Testis (tissue), 2 donors: ENCODE measurements at regions not wholly inside any gene's neighbourhood (a gene's known extent, or its start where the extent isn't known, plus 50 kb on each side); places are given as distances from the start of the nearest gene placed in this dataset.

ENCODE experiments used
- DNase-seq: peaks from one replicate; pipeline ENCODE4 v3.0.0-alpha.2; 2019
- H3K27ac ChIP-seq, 2 donors: fragments of 200-600 bp; sonication (generic); one replicate each; pipeline ENCODE4 v1.5.1; 2019
- H3K27me3 ChIP-seq: fragments of 200-600 bp; sonication (generic); one replicate; pipeline ENCODE4 v1.5.1; 2019
- H3K36me3 ChIP-seq: fragments of 200-600 bp; sonication (generic); one replicate; pipeline ENCODE4 v1.5.1; 2017; ENCODE audit warnings: low read depth; ENCODE audit errors: missing control alignments
- H3K4me1 ChIP-seq: fragments of 200-600 bp; sonication (generic); one replicate; pipeline ENCODE4 v1.5.1; 2019
- H3K4me3 ChIP-seq, 2 donors: fragments of 200-600 bp; sonication (generic); one replicate each; pipeline ENCODE4 v1.5.1; 2017 to 2019
- H3K9me3 ChIP-seq: fragments of 200-600 bp; sonication (generic); one replicate; pipeline ENCODE4 v1.5.1; 2017
- POLR2A ChIP-seq: fragments of 450-650 bp; IDR thresholded peaks from one replicate; pipeline ENCODE4 v1.6.1; 2017; ENCODE audit warnings: antibody characterized with exemption, mild to moderate bottlenecking, moderate library complexity
- WGBS, 2 donors: methylation state at CpG; one replicate each; pipeline ENCODE4 v1.1.5; 2018; 5-methylcytosine and 5-hydroxymethylcytosine counted together
- intact Hi-C: fragments of 100-400 bp; cut with DNase I; formaldehyde crosslinking; loops from one replicate; pipeline ENCODE4 v1.15.1; 2023; ENCODE audit warnings: low total_unique reads
- TF ChIP-seq, protein P1 (sequence below), 3 experiments: fragments of 450-650 bp in 2 of 3; fragments of 200-600 bp in 1 of 3; sonication (generic) in 1 of 3; IDR thresholded peaks; one replicate each; pipeline ENCODE4 v1.5.1; 2016 to 2019; ENCODE audit warnings: antibody characterized with exemption in 3 of 3, mild to moderate bottlenecking in 2 of 3, moderate library complexity in 1 of 3

DNA sequence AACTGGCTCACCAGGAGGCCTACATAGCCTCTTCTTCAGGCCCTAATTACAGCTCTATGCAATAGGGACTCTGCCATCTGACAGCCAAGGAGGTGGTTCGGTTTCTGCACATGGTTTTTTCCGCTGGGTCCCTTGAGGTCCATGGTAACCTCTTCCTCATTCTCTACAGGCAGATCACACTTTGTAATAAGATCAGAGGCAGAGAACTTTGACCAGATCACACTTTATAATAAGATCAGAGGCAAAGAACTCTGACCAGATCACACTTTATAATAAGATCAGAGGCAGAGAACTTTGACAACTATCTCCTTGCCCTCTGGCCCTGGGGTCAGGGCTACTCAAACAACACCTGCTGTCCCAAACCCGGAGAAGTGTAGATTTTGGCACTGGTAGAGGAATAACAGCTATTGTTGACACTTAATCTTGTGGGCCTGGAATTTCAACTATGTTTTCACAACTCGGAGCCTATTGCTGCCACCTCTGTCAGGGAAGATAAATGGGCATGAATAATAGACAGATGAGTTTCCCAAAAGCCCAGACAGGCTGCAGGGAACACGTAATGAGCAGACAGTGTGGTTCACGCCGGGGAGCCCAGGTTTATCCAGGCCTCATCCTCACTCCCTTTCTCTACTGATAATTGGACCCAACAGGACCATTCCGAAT lies 246.1 kb downstream of the UQCRFS1 start:
- Histone ChIP-seq H3K36me3 (no peaks in the 10 kb centered on the region), H3K4me1 (peaks cover 4% of the 10 kb centered on the region), H3K9me3 (no peaks in the 10 kb centered on the region), H3K27ac (no peak overlapping the region), H3K4me3 (no peak overlapping the region), H3K27me3 (no peaks in the 10 kb centered on the region)
- TF ChIP-seq, protein P1, sequence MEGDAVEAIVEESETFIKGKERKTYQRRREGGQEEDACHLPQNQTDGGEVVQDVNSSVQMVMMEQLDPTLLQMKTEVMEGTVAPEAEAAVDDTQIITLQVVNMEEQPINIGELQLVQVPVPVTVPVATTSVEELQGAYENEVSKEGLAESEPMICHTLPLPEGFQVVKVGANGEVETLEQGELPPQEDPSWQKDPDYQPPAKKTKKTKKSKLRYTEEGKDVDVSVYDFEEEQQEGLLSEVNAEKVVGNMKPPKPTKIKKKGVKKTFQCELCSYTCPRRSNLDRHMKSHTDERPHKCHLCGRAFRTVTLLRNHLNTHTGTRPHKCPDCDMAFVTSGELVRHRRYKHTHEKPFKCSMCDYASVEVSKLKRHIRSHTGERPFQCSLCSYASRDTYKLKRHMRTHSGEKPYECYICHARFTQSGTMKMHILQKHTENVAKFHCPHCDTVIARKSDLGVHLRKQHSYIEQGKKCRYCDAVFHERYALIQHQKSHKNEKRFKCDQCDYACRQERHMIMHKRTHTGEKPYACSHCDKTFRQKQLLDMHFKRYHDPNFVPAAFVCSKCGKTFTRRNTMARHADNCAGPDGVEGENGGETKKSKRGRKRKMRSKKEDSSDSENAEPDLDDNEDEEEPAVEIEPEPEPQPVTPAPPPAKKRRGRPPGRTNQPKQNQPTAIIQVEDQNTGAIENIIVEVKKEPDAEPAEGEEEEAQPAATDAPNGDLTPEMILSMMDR (IDR thresholded peaks at IDR 0.05): no peak
- no peak for TF ChIP-seq POLR2A
- WGBS, 2 donors: 65 to 74% methylated on average over 8 of the region's 8 CpGs
- no peak for DNase-seq
- intact Hi-C loops: no loop called here

DNA sequence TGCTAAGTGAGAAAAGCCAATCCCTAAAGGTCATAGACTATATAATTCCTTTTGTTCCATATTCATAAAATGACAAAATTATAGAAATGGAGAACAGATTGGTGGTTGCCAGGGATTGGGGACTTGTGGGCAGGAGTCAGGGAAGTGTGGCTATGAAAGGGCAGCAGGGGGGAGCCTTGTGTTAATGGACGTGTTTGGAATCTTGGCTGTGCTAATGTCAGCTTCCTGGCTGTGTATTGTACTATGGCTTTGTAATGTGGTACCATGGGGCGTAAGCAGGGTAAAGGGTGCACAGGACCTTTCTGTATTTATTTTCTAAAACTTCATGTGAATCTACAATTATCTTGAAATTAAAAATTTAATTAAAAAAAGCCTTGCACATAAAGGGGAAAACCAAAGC lies 248.5 kb downstream of the UQCRFS1 start:
- Histone ChIP-seq H3K4me3 (no peak overlapping the region), H3K36me3 (no peaks in the 10 kb centered on the region), H3K4me1 (no peaks in the 10 kb centered on the region), H3K9me3 (no peaks in the 10 kb centered on the region), H3K27ac (no peak overlapping the region), H3K27me3 (no peaks in the 10 kb centered on the region)
- no peak for TF ChIP-seq POLR2A
- TF ChIP-seq, protein P1 (IDR thresholded peaks at IDR 0.05): no peak
- 81 to 88% methylated on average over 2 of the region's 2 CpGs for WGBS, 2 donors
- no peak for DNase-seq
- intact Hi-C loops: no loop called here

DNA sequence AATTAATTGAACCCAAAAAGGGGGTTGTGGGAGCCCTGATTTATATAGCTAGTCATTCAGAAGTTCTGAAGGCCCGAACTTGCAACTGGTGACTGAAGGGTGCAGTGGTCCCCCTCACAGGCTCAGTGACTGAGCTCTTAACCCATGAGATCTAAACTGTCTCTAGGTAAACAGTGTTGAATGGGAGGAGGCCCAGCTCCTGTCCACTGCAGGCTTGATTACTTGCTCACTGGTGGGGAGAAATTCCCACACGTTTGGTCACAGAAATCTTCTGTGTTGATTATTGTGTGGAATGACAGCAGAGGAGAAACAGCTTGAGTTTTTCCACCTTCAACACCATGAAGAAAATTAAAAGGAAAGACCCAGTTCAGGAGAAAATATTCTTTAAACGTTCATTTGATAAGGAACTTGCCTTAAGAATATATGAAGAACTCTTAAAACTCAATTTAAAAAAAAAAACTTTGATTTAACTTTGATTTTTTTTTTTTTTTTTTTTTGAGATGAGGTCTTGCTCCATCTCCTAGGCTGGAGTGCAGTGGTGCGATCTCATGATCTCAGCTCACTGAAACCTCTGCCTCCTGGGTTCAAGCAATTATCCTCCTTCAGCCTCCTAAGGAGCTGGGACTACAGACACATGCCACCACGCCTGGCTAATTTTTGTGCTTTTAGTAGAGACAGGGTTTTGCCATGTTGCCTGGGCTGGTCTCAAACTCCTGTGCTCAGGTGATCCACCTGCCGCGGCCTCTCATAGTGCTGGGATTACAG lies 249.3 kb downstream of the UQCRFS1 start:
- 85 to 86% methylated on average over 7 of the region's 7 CpGs for WGBS, 2 donors
- Histone ChIP-seq H3K27me3 (no peaks in the 10 kb centered on the region), H3K36me3 (no peaks in the 10 kb centered on the region), H3K4me3 (no peak overlapping the region), H3K9me3 (no peaks in the 10 kb centered on the region), H3K4me1 (no peaks in the 10 kb centered on the region), H3K27ac (no peak overlapping the region)
- intact Hi-C loops: no loop called here
- DNase-seq: no peak
- TF ChIP-seq POLR2A: no peak
- TF ChIP-seq, protein P1 (IDR thresholded peaks at IDR 0.05): no peak

DNA sequence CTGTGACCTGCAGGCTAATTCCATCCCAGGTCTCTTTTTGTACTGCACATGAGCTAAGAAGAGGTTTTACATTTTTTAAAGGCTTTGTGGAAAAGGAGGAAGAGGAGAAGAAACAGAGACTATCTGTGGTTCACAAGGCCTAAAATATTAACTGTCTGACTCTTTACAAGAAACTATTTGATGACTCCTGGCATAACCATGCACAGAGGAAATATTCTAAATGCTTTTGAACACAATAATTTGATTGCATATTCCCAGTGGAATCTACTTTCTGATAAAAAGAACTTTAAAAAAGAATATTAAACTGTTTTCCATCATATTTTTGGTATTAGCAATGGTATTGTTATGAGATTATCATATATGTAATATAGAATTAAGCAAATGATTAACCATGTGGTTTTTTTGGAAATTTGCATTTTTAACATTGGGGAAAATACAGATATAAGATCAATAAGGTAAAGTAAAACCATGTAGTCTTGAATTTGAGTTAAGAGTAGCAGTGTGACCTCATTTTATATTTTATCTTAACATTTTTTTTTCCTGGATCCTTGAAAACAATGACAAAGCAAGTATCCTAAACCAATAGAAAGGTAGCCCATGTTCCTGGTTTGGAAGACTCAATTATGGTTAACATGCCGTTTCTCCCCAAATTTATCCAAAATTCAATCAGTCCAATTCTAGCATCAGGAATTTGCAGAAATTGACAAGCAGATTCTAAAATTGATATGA lies 251.0 kb downstream of the UQCRFS1 start:
- intact Hi-C loops: no loop called here
- Histone ChIP-seq H3K36me3 (no peaks in the 10 kb centered on the region), H3K27me3 (no peaks in the 10 kb centered on the region), H3K9me3 (no peaks in the 10 kb centered on the region), H3K4me1 (no peaks in the 10 kb centered on the region), H3K4me3 (no peak overlapping the region), H3K27ac (no peak overlapping the region)
- no peak for DNase-seq
- no peak for TF ChIP-seq POLR2A
- TF ChIP-seq, protein P1 (IDR thresholded peaks at IDR 0.05): no peak
- WGBS, 2 donors: 81 to 85% methylated on average over 1 of the region's 1 CpG
